Osteocyte (in vitro differentiated cells): ENCODE measurements at regions not wholly inside any gene's neighbourhood (a gene's known extent, or its start where the extent isn't known, plus 50 kb on each side); places are given as distances from the start of the nearest gene placed in this dataset.

Experiments used
- DNase-seq: peaks from one replicate; pipeline ENCODE4 v3.0.0; 2021; ENCODE audit warnings: mixed read lengths; ENCODE audit not compliant: unreplicated experiment; ENCODE audit errors: extremely low spot score
- H3K27ac Mint-ChIP-seq: one replicate; pipeline ENCODE4 v1.8.0; 2021; ENCODE audit warnings: mild to moderate bottlenecking, mixed read lengths; ENCODE audit not compliant: unreplicated experiment
- H3K27me3 Mint-ChIP-seq: one replicate; pipeline ENCODE4 v1.8.0; 2021; ENCODE audit warnings: mixed read lengths; ENCODE audit not compliant: unreplicated experiment
- H3K36me3 Mint-ChIP-seq: one replicate; pipeline ENCODE4 v1.8.0; 2021; ENCODE audit warnings: mixed read lengths; ENCODE audit not compliant: unreplicated experiment
- H3K4me1 Mint-ChIP-seq: one replicate; pipeline ENCODE4 v1.8.0; 2021; ENCODE audit warnings: mixed read lengths; ENCODE audit not compliant: unreplicated experiment
- H3K4me3 Mint-ChIP-seq: one replicate; pipeline ENCODE4 v1.8.0; 2021; ENCODE audit warnings: mild to moderate bottlenecking, moderate library complexity, mixed read lengths; ENCODE audit not compliant: unreplicated experiment
- H3K9me3 Mint-ChIP-seq: one replicate; pipeline ENCODE4 v1.8.0; 2021; ENCODE audit warnings: mixed read lengths; ENCODE audit not compliant: unreplicated experiment
- CTCF ChIP-seq: fragments of 200-600 bp; sonication (generic); IDR thresholded peaks from 2 replicates; pipeline ENCODE4 v1.5.0; 2021; ENCODE audit warnings: antibody characterized with exemption, mild to moderate bottlenecking, moderate library complexity

DNA sequence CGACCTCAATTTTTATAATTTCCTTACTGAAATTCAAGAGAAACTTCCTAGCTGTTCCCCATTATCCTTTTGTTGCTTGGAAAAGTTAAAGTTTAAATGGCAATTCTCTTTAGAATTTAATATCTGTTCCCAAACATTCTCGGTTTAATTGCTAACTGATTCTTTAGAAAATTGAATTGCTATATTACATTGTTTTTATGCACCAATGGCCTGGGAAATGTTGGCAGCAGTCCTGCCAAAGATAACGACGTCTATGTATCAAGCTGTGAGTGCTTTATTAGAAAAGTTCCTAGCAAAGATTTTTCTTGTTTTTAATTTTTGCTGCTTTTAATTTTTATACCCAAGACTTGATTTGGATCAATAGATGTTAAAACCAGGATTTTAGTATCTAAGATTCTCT is 167.8 kb upstream of the HDAC4 start:
- no peak for TF ChIP-seq CTCF
- Mint-ChIP-seq H3K27me3 (no peaks in the 10 kb centered on the region), H3K27ac (no peak overlapping the region), H3K36me3 (no peaks in the 10 kb centered on the region), H3K4me1 (no peaks in the 10 kb centered on the region), H3K9me3 (no peaks in the 10 kb centered on the region), H3K4me3 (no peak overlapping the region)
- DNase-seq, result no peak

GRCh38 chr2:239567786-239568185 is 167.0 kb upstream of the HDAC4 start:
- Mint-ChIP-seq H3K27ac (no peak overlapping the region), H3K4me1 (no peaks in the 10 kb centered on the region), H3K9me3 (no peaks in the 10 kb centered on the region), H3K36me3 (no peaks in the 10 kb centered on the region), H3K4me3 (no peak overlapping the region), H3K27me3 (no peaks in the 10 kb centered on the region)
- no peak for TF ChIP-seq CTCF
- DNase-seq, result no peak

DNA sequence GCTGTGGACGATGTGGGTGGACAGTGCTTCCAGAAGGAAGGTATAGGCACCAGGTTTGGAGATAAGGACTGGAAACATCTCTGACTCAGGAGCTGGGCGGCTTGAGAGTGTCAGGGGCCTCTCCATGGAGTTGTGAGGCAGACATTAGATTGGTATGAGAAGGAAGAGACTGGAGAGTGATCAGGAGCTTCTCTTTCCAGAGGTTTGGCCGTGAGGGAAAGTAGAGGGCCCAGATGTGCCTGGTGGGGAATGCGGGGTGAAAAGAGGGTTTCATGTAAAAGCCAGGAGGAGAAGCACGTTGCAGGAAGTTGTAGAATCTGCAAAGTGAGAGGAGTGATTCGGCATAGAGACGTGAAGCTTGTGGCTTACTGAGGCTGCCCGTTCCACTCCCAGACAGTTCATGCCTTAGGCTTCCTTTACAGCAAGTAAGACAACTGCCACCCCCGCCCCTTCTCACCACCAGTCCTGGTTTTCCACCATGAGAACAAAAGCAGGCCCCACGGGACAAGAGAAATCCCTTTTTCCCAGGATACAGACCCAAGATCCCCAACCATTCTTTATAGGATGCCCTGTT is 166.3 kb upstream of the HDAC4 start:
- H3K4me3 Mint-ChIP-seq, result no peak overlapping the region
- H3K4me1 Mint-ChIP-seq, result no peaks in the 10 kb centered on the region
- no peak overlapping the region for H3K27ac Mint-ChIP-seq
- no peak for DNase-seq
- H3K36me3 Mint-ChIP-seq, result no peaks in the 10 kb centered on the region
- no peaks in the 10 kb centered on the region for H3K27me3 Mint-ChIP-seq
- TF ChIP-seq CTCF, result no peak
- H3K9me3 Mint-ChIP-seq, result no peaks in the 10 kb centered on the region

GRCh38 chr2:239566162-239566994 is 165.6 kb upstream of the HDAC4 start:
- no peaks in the 10 kb centered on the region for H3K27me3 Mint-ChIP-seq
- H3K9me3 Mint-ChIP-seq, result no peaks in the 10 kb centered on the region
- no peaks in the 10 kb centered on the region for H3K36me3 Mint-ChIP-seq
- TF ChIP-seq CTCF, result no peak
- no peak for DNase-seq
- no peak overlapping the region for H3K4me3 Mint-ChIP-seq
- no peaks in the 10 kb centered on the region for H3K4me1 Mint-ChIP-seq
- no peak overlapping the region for H3K27ac Mint-ChIP-seq

DNA sequence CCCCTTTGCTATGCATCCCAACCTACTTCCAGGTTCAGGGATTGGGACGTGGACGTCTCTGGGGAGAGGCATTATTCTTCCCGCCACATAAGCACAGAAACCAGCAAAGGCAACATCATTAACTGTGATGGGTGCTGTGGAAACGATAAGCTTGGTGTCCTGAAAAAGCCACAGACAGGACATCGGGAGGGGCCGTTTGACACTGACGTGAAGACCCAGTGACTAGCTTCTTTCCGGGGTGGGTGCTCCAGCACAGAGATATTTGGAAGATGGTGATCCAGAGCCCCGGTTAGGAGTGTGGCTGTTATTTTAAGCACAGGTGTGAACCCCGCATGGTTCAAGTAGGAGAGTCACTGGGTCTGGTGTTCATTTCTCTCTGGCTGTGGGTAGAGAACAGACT is 163.8 kb upstream of the HDAC4 start:
- TF ChIP-seq CTCF, result no peak
- Mint-ChIP-seq H3K4me3 (no peak overlapping the region), H3K36me3 (no peaks in the 10 kb centered on the region), H3K27me3 (no peaks in the 10 kb centered on the region), H3K27ac (no peak overlapping the region), H3K9me3 (no peaks in the 10 kb centered on the region), H3K4me1 (no peaks in the 10 kb centered on the region)
- DNase-seq, result no peak
